Fibroblast of skin of left biceps (primary cell): ENCODE measurements at regions not wholly inside any gene's neighbourhood (a gene's known extent, or its start where the extent isn't known, plus 50 kb on each side); places are given as distances from the start of the nearest gene placed in this dataset.

Experiments
- DNase-seq, 2 experiments: peaks; one replicate each; pipeline ENCODE4 v3.0.0-alpha.2; 2013; ENCODE audit warnings: low read depth in 2 of 2

GRCh38 chrX:42524379-42524778, 253.6 kb downstream of the PPP1R2C start:
- DNase-seq, result peak; percentile 40 to 42

GRCh38 chrX:42519666-42520231, 258.2 kb downstream of the PPP1R2C start:
- DNase-seq, result peak; percentile 43 to 58

DNA sequence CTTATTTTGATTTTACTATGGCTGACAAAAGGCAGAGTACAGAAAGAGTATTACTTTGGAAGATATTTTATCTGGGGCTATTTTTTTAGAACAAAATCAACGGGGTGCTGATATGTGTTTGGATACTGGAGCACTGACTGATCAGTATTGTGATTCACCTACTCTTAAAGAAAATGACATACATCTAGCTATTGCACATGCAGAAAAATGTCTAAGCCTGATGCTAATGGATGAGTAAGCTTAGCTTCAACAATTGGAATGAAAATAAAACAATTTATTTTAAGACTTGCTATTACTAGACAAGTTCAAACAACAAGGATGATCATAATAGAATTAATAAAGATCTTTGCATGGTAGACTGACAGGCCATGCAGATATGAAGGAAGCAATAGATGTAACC, 262.0 kb downstream of the PPP1R2C start:
- no peak for DNase-seq

GRCh38 chrX:42505016-42505415, 272.9 kb downstream of the PPP1R2C start:
- DNase-seq, result no peak

GRCh38 chrX:42499620-42500019, 278.3 kb downstream of the PPP1R2C start:
- no peak for DNase-seq

- DNase-seq, result no peak
Measured at GRCh38 chrX:42497356-42497755, 280.6 kb downstream of the PPP1R2C start.

GRCh38 chrX:42496239-42496638, 281.7 kb downstream of the PPP1R2C start:
- DNase-seq, result no peak

- no peak for DNase-seq
Measured at GRCh38 chrX:42495139-42495538, 282.8 kb downstream of the PPP1R2C start.

DNA sequence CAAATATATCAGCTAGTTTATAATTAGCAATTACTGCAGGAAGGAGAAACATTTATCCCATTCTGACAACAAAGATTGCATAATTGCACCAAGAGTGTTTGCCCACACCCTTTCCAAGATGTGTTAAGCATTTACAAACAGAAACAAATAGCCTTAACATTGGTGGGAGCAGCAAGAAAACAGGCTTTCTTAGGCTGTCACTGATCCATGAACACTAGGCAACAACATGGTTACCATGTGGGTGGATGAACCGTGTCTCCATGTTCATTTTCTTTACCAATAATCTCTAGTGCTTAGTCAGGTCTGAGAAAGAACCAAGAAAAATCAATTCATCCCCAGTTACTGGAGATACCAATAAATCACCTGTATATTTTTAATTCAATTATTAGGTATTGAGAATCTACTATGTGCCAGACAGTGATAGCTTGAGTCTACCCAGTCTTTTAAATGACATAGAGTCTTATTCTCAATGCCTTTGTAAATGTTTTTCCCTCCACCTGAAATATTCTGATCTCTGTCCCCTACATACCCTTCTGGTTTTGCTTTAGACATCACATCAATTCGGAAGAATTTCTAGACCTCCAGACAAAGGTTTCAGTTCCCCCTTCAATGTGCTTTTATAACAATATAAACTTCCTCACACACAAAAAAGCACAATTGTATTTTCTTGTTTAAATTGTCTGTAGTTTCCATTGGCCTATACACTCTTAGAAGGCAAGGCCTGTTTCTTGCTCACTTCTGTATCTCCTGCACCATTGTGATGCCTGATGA, 286.6 kb downstream of the PPP1R2C start:
- DNase-seq, result no peak

DNA sequence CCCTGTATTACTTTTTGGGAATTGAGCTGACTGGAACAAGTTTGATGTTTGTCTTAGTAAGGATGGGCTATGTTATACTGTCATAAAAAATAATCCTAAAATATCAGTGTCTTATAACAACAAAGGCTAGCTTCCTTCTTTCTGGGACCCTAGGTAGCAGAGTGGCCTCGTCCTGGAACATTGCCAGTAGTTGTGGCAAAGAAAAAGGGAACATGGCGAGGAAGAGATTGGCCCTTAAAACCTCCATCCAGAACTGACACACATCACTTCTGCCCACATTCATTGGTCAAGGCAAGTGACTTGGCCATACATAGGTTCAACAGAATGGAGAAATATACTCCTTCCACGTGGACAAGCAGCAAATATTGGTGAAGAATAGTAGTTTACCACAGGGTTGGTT, 287.9 kb downstream of the PPP1R2C start:
- DNase-seq, result no peak

DNA sequence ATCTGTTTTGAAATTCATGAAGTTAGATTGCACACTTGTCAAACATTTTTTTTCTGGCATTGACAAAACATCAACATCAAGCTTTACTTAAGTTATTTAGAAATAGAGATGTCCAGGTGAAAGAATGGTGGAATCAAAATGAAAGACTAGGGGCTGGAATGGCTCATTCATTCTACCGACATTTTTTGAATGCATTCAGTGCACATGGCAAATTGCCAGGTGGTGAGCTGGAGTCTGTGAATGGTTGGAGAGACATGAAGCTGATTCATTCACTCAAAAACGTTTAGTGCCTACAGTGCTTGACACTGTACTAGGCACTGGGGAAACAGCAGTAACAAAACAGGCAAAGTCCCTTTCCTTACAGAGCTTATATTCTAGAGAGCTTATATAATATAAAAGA, 292.4 kb downstream of the PPP1R2C start:
- no peak for DNase-seq

DNA sequence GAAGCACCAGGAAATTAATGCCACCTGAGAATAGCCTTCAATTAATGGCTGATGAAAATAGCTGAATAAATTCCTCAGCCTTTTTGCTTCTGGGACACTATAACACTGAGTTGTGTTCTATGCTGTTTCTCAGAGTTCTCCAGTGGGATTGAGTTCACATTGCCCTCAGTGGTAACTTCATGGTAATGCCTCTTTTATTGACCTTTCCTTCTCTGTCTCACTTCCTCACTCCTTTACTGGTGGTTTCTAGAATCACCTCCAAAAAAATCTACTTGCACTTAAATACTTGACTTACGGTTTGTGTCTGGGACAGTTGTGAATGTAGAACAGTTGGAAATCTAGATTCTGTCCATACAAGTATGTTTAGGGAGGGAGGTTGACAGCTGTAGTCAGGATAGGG, 293.7 kb downstream of the PPP1R2C start:
- DNase-seq, result no peak

- no peak for DNase-seq
Measured at GRCh38 chrX:42477396-42477795, 300.6 kb downstream of the PPP1R2C start.

DNA sequence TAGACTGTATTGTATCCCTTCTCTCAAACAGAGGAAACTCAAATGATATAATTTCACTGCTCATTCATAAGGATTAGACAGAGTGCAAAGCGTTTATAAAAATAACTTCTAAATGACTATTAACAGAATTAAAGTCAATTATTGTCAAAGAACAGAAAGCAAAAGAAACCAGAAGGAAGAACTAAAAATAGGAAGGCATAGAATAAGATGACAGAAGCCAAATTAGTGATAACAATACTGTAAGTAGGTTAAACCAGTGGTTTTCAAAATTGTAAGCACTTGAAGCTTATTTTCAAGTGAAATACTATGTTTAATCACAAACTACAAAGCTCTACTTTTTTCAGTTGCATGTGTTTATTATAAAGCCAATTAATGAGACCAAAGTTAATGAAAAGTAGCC, 305.2 kb downstream of the PPP1R2C start:
- no peak for DNase-seq

- DNase-seq, result no peak
Measured at GRCh38 chrX:42466332-42467046, 311.5 kb downstream of the PPP1R2C start.

DNA sequence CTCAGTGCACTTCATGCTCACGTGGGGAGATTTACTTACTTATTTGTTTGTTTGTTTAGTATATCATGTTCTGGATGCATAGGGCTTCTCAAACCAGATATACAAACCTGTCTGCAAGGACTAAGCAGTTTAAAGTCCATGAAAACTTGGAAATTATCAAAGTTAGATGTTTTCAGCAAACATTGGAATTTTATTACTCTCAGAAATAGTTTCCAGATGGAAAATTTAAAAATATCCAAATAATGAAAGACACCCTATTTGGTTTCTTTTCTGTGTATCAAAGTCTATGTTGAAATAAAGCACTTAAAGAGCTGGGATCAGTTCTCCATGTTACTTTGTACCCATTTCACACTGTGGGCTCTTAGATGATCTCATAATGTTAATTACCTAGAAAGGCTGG, 312.1 kb downstream of the PPP1R2C start:
- DNase-seq, result no peak

- no peak for DNase-seq
Measured at GRCh38 chrX:42463706-42464490, 314.1 kb downstream of the PPP1R2C start.

DNA sequence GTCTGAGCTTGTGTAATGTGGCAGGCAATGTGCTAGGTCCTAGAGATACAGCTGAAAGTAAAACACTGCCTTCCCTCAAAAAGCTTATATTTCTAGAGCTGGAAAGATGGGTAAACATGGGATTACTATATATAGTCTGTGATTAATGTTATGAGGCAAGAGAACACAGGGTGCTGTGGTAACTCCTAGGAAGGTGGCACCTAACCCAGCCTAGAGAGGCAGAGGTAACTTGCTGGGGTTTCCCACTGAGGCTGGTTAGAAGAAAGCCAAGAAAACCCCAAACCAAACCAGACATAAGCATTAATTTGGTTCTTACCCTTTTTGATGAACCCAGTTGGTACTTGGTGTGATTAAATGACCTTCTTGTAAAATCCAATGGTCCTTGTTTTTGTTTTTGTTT, 315.0 kb downstream of the PPP1R2C start:
- DNase-seq, result no peak

- no peak for DNase-seq
Measured at GRCh38 chrX:42460706-42461105, 317.3 kb downstream of the PPP1R2C start.

- no peak for DNase-seq
Measured at GRCh38 chrX:42459735-42460134, 318.2 kb downstream of the PPP1R2C start.

DNA sequence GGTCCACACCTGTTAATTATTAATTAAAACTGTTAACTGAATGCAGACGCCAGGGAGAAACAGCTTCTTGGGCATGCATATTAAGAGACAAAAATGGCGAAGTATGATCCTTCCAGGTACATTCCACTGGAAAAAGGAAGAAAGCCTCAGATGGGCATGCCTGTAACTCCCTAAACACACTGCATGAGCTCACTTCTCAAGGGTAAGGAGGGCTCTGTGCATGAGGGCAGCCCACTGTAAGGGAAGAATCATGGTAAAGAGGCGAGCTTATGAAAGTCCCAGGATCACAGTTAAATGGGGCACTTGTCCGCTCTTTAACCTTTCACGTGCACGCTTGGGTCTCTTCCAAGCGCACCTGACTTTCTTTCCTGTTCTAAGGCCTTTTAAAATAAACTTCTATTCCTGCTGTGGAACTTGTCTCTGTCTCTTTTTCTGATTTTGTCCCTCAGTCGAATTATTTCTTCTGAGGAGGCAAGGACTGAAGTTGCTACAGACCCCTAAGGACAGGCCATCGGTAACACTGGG, 321.7 kb downstream of the PPP1R2C start:
- DNase-seq, result no peak

DNA sequence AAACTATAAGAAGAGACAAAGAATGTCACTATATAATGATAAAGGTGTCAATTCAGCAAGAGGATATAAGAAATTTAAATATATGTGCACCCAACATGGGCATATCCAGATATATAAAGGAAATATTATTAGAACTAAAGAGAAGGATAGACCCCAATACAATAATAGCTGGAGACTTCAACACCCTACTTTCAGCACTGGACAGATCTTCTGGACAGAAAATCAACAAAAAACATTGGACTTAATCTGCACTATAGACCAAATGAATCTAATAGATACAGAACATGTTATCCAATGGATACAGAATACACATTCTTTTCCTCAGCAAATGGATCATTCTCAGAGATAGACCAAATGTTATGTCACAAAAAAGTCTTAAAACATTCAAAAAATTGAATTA, 327.7 kb downstream of the PPP1R2C start:
- DNase-seq, result no peak
